ENCODE measurements at regions not wholly inside any gene's neighbourhood (a gene's known extent, or its start where the extent isn't known, plus 50 kb on each side); places are given as distances from the start of the nearest gene placed in this dataset.

- peaks cover 0 to 22% (median 5%) of the 10 kb centered on the region in 8 donors for H3K9me3 ChIP-seq
- 84 to 93% (median 91%) methylated on average over 4 of the region's 4 CpGs for WGBS, 5 donors
- H3K4me1 ChIP-seq, result no peaks in the 10 kb centered on the region
- H3K4me3 ChIP-seq, result no peak overlapping the region
- no peak for TF ChIP-seq POLR2A (IDR thresholded peaks at IDR 0.05)
- no peak for TF ChIP-seq POLR2AphosphoS5 (IDR thresholded peaks at IDR 0.05)
- TF ChIP-seq, protein P1, sequence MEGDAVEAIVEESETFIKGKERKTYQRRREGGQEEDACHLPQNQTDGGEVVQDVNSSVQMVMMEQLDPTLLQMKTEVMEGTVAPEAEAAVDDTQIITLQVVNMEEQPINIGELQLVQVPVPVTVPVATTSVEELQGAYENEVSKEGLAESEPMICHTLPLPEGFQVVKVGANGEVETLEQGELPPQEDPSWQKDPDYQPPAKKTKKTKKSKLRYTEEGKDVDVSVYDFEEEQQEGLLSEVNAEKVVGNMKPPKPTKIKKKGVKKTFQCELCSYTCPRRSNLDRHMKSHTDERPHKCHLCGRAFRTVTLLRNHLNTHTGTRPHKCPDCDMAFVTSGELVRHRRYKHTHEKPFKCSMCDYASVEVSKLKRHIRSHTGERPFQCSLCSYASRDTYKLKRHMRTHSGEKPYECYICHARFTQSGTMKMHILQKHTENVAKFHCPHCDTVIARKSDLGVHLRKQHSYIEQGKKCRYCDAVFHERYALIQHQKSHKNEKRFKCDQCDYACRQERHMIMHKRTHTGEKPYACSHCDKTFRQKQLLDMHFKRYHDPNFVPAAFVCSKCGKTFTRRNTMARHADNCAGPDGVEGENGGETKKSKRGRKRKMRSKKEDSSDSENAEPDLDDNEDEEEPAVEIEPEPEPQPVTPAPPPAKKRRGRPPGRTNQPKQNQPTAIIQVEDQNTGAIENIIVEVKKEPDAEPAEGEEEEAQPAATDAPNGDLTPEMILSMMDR (IDR thresholded peaks at IDR 0.05 in 8 of 11, conservative IDR thresholded peaks at IDR 0.05 in 3 of 11), result no peak
- H3K27ac ChIP-seq, result no peak overlapping the region
- H3K36me3 ChIP-seq, result no peaks in the 10 kb centered on the region
- DNase-seq, result no peak
- intact Hi-C loops (cut with DNase I; ENCODE audit: low total_unique reads), result no loop called here
- no peaks in the 10 kb centered on the region for H3K27me3 ChIP-seq (replicated peaks in 1 of 7)
Observed at GRCh38 chr3:165519687-165520086, 317.5 kb downstream of the BCHE start.

DNA sequence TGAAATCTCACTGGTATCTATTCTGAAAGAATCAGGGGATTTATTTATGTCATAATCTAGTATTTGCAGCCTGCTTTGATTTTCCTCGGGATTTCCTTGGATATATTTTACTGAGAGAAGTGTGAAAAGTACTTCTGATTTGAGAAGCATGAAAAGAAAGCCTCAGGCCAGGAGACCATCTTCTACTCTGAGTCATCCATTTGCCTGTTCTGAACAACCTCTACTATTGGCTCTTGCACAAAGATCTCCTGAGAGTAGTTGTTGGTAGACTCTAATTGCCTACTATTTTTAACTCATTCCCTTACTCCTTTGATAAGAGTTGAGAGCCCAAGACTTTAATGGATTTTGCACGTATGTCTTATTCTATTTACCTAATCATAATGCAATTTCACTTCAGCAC, 318.9 kb downstream of the BCHE start:
- 57 to 76% (median 63%) methylated on average over 2 of the region's 2 CpGs for WGBS, 5 donors
- no peak for TF ChIP-seq POLR2A (IDR thresholded peaks at IDR 0.05)
- no peak for TF ChIP-seq POLR2AphosphoS5 (IDR thresholded peaks at IDR 0.05)
- TF ChIP-seq, protein P1 (IDR thresholded peaks at IDR 0.05 in 8 of 11, conservative IDR thresholded peaks at IDR 0.05 in 3 of 11), result no peak
- DNase-seq, result no peak
- Histone ChIP-seq H3K4me1 (no peaks in the 10 kb centered on the region), H3K27ac (no peak overlapping the region), H3K27me3 (replicated peaks in 1 of 7) (no peaks in the 10 kb centered on the region), H3K9me3 (peaks cover 0 to 23% (median 6%) of the 10 kb centered on the region in 8 donors), H3K36me3 (no peaks in the 10 kb centered on the region), H3K4me3 (no peak overlapping the region)
- intact Hi-C loops (cut with DNase I; ENCODE audit: low total_unique reads), result no loop called here

GRCh38 chr3:165513715-165514701, 317.8 kb upstream of the SLITRK3 start:
- 69 to 84% (median 72%) methylated on average over 4 of the region's 4 CpGs for WGBS, 5 donors
- intact Hi-C loops (cut with DNase I; ENCODE audit: low total_unique reads), result no loop called here
- H3K9me3 ChIP-seq, result peaks cover 0 to 34% (median 4%) of the 10 kb centered on the region in 8 donors
- no peak for TF ChIP-seq POLR2A (IDR thresholded peaks at IDR 0.05)
- TF ChIP-seq, protein P1 (IDR thresholded peaks at IDR 0.05 in 8 of 11, conservative IDR thresholded peaks at IDR 0.05 in 3 of 11), result no peak
- TF ChIP-seq POLR2AphosphoS5 (IDR thresholded peaks at IDR 0.05), result no peak
- no peak for DNase-seq
- H3K36me3 ChIP-seq, result no peaks in the 10 kb centered on the region
- H3K4me3 ChIP-seq, result no peak overlapping the region
- H3K27ac ChIP-seq, result no peak overlapping the region
- H3K27me3 ChIP-seq (replicated peaks in 1 of 7), result no peaks in the 10 kb centered on the region
- H3K4me1 ChIP-seq, result no peaks in the 10 kb centered on the region

GRCh38 chr3:165507576-165507975, 311.4 kb upstream of the SLITRK3 start:
- Histone ChIP-seq H3K36me3 (no peaks in the 10 kb centered on the region), H3K4me1 (no peaks in the 10 kb centered on the region), H3K27me3 (replicated peaks in 1 of 7) (no peaks in the 10 kb centered on the region), H3K4me3 (no peak overlapping the region), H3K9me3 (peaks cover 0 to 35% (median 20%) of the 10 kb centered on the region in 8 donors), H3K27ac (no peak overlapping the region)
- intact Hi-C loops (cut with DNase I; ENCODE audit: low total_unique reads), result no loop called here
- WGBS, 5 donors, result 70 to 81% (median 80%) methylated on average over 3 of the region's 3 CpGs
- no peak for DNase-seq
- TF ChIP-seq, protein P1 (IDR thresholded peaks at IDR 0.05 in 8 of 11, conservative IDR thresholded peaks at IDR 0.05 in 3 of 11), result no peak
- TF ChIP-seq POLR2AphosphoS5 (IDR thresholded peaks at IDR 0.05), result no peak
